Neural cell (in vitro differentiated cells): ENCODE measurements at regions not wholly inside any gene's neighbourhood (a gene's known extent, or its start where the extent isn't known, plus 50 kb on each side); places are given as distances from the start of the nearest gene placed in this dataset.

Experiments
- H2AFZ ChIP-seq: fragments of 200-600, 300-800 bp; sonication (generic), shearing (Covaris generic); 2 replicates; pipeline ENCODE4 v1.6.0; 2014; ENCODE audit warnings: low read depth, mild to moderate bottlenecking, antibody characterized with exemption, low read length, moderate library complexity
- H3F3A ChIP-seq: fragments of 200-600 bp; shearing (Covaris generic); 2 replicates; pipeline ENCODE4 v1.6.1; 2016; ENCODE audit warnings: mild to moderate bottlenecking, moderate library complexity, mixed read lengths, antibody characterized with exemption, low read length; ENCODE audit not compliant: insufficient read depth, poor library complexity, severe bottlenecking
- H3K27ac ChIP-seq: fragments of 200-600, 300-800 bp; sonication (generic), shearing (Covaris generic); 2 replicates; pipeline ENCODE4 v1.5.1; 2014; ENCODE audit warnings: mild to moderate bottlenecking, low read length, moderate library complexity
- H3K27me3 ChIP-seq: fragments of 300-800, 200-600 bp; sonication (generic), shearing (Covaris generic); 2 replicates; pipeline ENCODE4 v1.6.0; 2014; ENCODE audit warnings: mild to moderate bottlenecking, low read depth, low read length, moderate library complexity; ENCODE audit not compliant: insufficient read depth
- H3K36me3 ChIP-seq: fragments of 300-800, 200-600 bp; sonication (generic), shearing (Covaris generic); 2 replicates; pipeline ENCODE4 v1.5.1; 2014; ENCODE audit warnings: mild to moderate bottlenecking, antibody characterized with exemption, low read length, moderate library complexity; ENCODE audit not compliant: insufficient read depth
- H3K4me2 ChIP-seq: fragments of 300-800, 200-600 bp; sonication (generic), shearing (Covaris generic); 2 replicates; pipeline ENCODE4 v1.6.0; 2014; ENCODE audit warnings: mild to moderate bottlenecking, low read length
- H3K4me3 ChIP-seq: fragments of 300-800, 200-600 bp; sonication (generic), shearing (Covaris generic); 2 replicates; pipeline ENCODE4 v1.5.1; 2014; ENCODE audit warnings: mild to moderate bottlenecking, low read length, moderate library complexity
- H3K79me2 ChIP-seq: fragments of 200-600 bp; shearing (Covaris generic); replicated peaks from 2 replicates; pipeline ENCODE4 v1.6.0; 2014; ENCODE audit warnings: mild to moderate bottlenecking, low read length, moderate library complexity; ENCODE audit not compliant: insufficient read depth
- H3K9ac ChIP-seq: fragments of 300-800, 200-600 bp; sonication (generic), shearing (Covaris generic); 2 replicates; pipeline ENCODE4 v1.6.1; 2016; ENCODE audit warnings: mild to moderate bottlenecking, low read length, mixed read lengths
- H3K9me2 ChIP-seq: fragments of 200-600 bp; shearing (Covaris generic); 2 replicates; pipeline ENCODE4 v1.6.1; 2016; ENCODE audit warnings: mild to moderate bottlenecking, low read length, mixed read lengths; ENCODE audit not compliant: insufficient read depth
- H3K9me3 ChIP-seq: fragments of 200-600, 300-800 bp; sonication (generic), shearing (Covaris generic); 2 replicates; pipeline ENCODE4 v1.6.1; 2016; ENCODE audit warnings: mild to moderate bottlenecking, mixed run types, low read length, moderate library complexity, mixed read lengths
- H4K20me1 ChIP-seq: fragments of 200-600 bp; shearing (Covaris generic); 2 replicates; pipeline ENCODE4 v1.6.1; 2016; ENCODE audit warnings: mild to moderate bottlenecking, mixed run types; ENCODE audit not compliant: insufficient read depth
- CTCF ChIP-seq: fragments of 450-650 bp; IDR thresholded peaks from 2 replicates; pipeline ENCODE4 v1.5.1; 2014; ENCODE audit warnings: antibody characterized with exemption, mild to moderate bottlenecking, moderate library complexity; ENCODE audit not compliant: poor library complexity, severe bottlenecking
- EP300 ChIP-seq: fragments of 450-650 bp; conservative IDR thresholded peaks from 2 replicates; pipeline ENCODE4 v1.6.1; 2014; ENCODE audit warnings: antibody characterized with exemption, mild to moderate bottlenecking, moderate library complexity; ENCODE audit not compliant: poor library complexity, severe bottlenecking
- EZH2 ChIP-seq: fragments of 200-600, 300-800 bp; shearing (Covaris generic), sonication (generic); IDR thresholded peaks from 2 replicates; pipeline ENCODE4 v1.6.1; 2014; ENCODE audit warnings: antibody characterized with exemption, low read length, borderline replicate concordance, mild to moderate bottlenecking; ENCODE audit not compliant: insufficient read depth, poor library complexity, severe bottlenecking
- MXI1 ChIP-seq: fragments of 450-650 bp; conservative IDR thresholded peaks from 2 replicates; pipeline ENCODE4 v1.6.1; 2014; ENCODE audit warnings: antibody characterized with exemption, mild to moderate bottlenecking; ENCODE audit not compliant: poor library complexity, severe bottlenecking
- POLR2AphosphoS5 ChIP-seq: IDR thresholded peaks from 2 replicates; pipeline ENCODE4 v1.6.1; 2012
- RAD21 ChIP-seq: fragments of 450-650 bp; conservative IDR thresholded peaks from 2 replicates; pipeline ENCODE4 v1.6.1; 2014; ENCODE audit warnings: antibody characterized with exemption, mild to moderate bottlenecking, moderate library complexity
- REST ChIP-seq: IDR thresholded peaks from 2 replicates; pipeline ENCODE4 v1.6.1; 2012; ENCODE audit warnings: borderline replicate concordance
- SMC3 ChIP-seq: fragments of 450-650 bp; conservative IDR thresholded peaks from 2 replicates; pipeline ENCODE4 v1.6.1; 2014; ENCODE audit warnings: antibody characterized with exemption, mild to moderate bottlenecking, moderate library complexity; ENCODE audit not compliant: poor library complexity
- TAF1 ChIP-seq: IDR thresholded peaks from 2 replicates; pipeline ENCODE4 v1.6.1; 2012; ENCODE audit warnings: low read depth

- Histone ChIP-seq H3K27me3 (no peaks in the 10 kb centered on the region), H3K79me2 (no peaks in the 10 kb centered on the region), H3F3A (no peaks in the 10 kb centered on the region), H2AFZ (no peak overlapping the region), H3K27ac (no peak overlapping the region), H3K9me2 (no peaks in the 10 kb centered on the region), H4K20me1 (no peaks in the 10 kb centered on the region), H3K4me3 (no peak overlapping the region), H3K4me2 (no peak overlapping the region), H3K9ac (no peak overlapping the region), H3K36me3 (no peaks in the 10 kb centered on the region), H3K9me3 (no peaks in the 10 kb centered on the region)
- no peak for TF ChIP-seq POLR2AphosphoS5
- TF ChIP-seq REST = no peak
- TF ChIP-seq RAD21 = no peak
- TF ChIP-seq EZH2 = no peak
- TF ChIP-seq EP300 = no peak
These were observed 92.7 kb downstream of the PRL start for GRCh38 chr6:22204153-22204552.

GRCh38 chr6:22205266-22205665 lies 91.6 kb downstream of the PRL start:
- H3K4me3 ChIP-seq = no peak overlapping the region

More at GRCh38 chr6:22205266-22205665, 91.6 kb downstream of the PRL start:
- no peaks in the 10 kb centered on the region for H3K79me2 ChIP-seq
- no peak overlapping the region for H3K9ac ChIP-seq
- H3F3A ChIP-seq = no peaks in the 10 kb centered on the region
- H3K27me3 ChIP-seq = no peaks in the 10 kb centered on the region
- H2AFZ ChIP-seq = no peak overlapping the region
- H4K20me1 ChIP-seq = no peaks in the 10 kb centered on the region
- no peaks in the 10 kb centered on the region for H3K9me2 ChIP-seq
- H3K36me3 ChIP-seq = no peaks in the 10 kb centered on the region
- no peaks in the 10 kb centered on the region for H3K9me3 ChIP-seq
- H3K27ac ChIP-seq = no peak overlapping the region
- no peak for TF ChIP-seq EZH2
- no peak for TF ChIP-seq RAD21
- no peak for TF ChIP-seq REST
- TF ChIP-seq CTCF = no peak
- TF ChIP-seq POLR2AphosphoS5 = no peak
- no peak for TF ChIP-seq TAF1
- TF ChIP-seq SMC3 = no peak
- TF ChIP-seq MXI1 = no peak
- no peak for TF ChIP-seq EP300
- no peak overlapping the region for H3K4me2 ChIP-seq
